Ascending aorta (tissue), 2 donors: ENCODE measurements at regions not wholly inside any gene's neighbourhood (a gene's known extent, or its start where the extent isn't known, plus 50 kb on each side); places are given as distances from the start of the nearest gene placed in this dataset.

Experiments
- DNase-seq, 2 donors: peaks; one replicate each; pipeline ENCODE4 v3.0.0-alpha.2; 2019; ENCODE audit warnings: low spot score in 2 of 2
- H3K27ac ChIP-seq, 2 donors: fragments of 200-600 bp; sonication (generic); one replicate each; pipeline ENCODE4 v1.5.1; 2016 to 2017; ENCODE audit warnings: mild to moderate bottlenecking in 1 of 2
- H3K27me3 ChIP-seq: fragments of 200-600 bp; sonication (generic); one replicate; pipeline ENCODE4 v1.5.1; 2017
- H3K36me3 ChIP-seq, 2 donors: fragments of 200-600 bp; sonication (generic); one replicate each; pipeline ENCODE4 v1.5.1; 2016
- H3K4me1 ChIP-seq, 2 donors: fragments of 200-600 bp; sonication (generic); one replicate each; pipeline ENCODE4 v1.5.1; 2016 to 2017; ENCODE audit warnings: mild to moderate bottlenecking in 1 of 2
- H3K4me3 ChIP-seq, 2 donors: fragments of 200-600 bp; sonication (generic); one replicate each; pipeline ENCODE4 v1.5.1; 2016 to 2017; ENCODE audit warnings: mild to moderate bottlenecking in 1 of 2
- H3K9me3 ChIP-seq, 2 donors: fragments of 200-600 bp; sonication (generic); one replicate each; pipeline ENCODE4 v1.5.1; 2016
- CTCF ChIP-seq, 3 experiments: fragments of 200-600 bp in 2 of 3; fragments of 450-650 bp in 1 of 3; sonication (generic) in 2 of 3; IDR thresholded peaks; one replicate each; pipeline ENCODE4 v1.5.1; 2016 to 2019; ENCODE audit warnings: antibody characterized with exemption in 3 of 3, mild to moderate bottlenecking in 1 of 3, moderate library complexity in 1 of 3
- intact Hi-C: fragments of 100-400 bp; cut with DNase I; formaldehyde crosslinking; loops from one replicate; pipeline ENCODE4 v1.15.1; 2023

GRCh38 chr18:38718365-38718901 is 1152.8 kb upstream of the CELF4 start:
- DNase-seq: no peak
- intact Hi-C loops: no loop called here
- TF ChIP-seq CTCF (IDR thresholded peaks at IDR 0.05): no peak
- Histone ChIP-seq H3K4me1 (no peaks in the 10 kb centered on the region), H3K9me3 (no peaks in the 10 kb centered on the region), H3K4me3 (no peak overlapping the region), H3K27ac (no peak overlapping the region), H3K36me3 (no peaks in the 10 kb centered on the region), H3K27me3 (no peaks in the 10 kb centered on the region)

- Histone ChIP-seq H3K27me3 (no peaks in the 10 kb centered on the region), H3K27ac (no peak overlapping the region), H3K4me1 (no peaks in the 10 kb centered on the region), H3K4me3 (no peak overlapping the region), H3K36me3 (no peaks in the 10 kb centered on the region), H3K9me3 (no peaks in the 10 kb centered on the region)
- intact Hi-C loops: no loop called here
- no peak for TF ChIP-seq CTCF (IDR thresholded peaks at IDR 0.05)
- DNase-seq: no peak
Observed at GRCh38 chr18:38709122-38709521, 1143.5 kb upstream of the CELF4 start.

GRCh38 chr18:38706373-38706772 is 1140.8 kb upstream of the CELF4 start:
- TF ChIP-seq CTCF (IDR thresholded peaks at IDR 0.05): no peak
- intact Hi-C loops: no loop called here
- H3K4me3 ChIP-seq: no peak overlapping the region
- H3K9me3 ChIP-seq: no peaks in the 10 kb centered on the region
- no peaks in the 10 kb centered on the region for H3K27me3 ChIP-seq
- no peak overlapping the region for H3K27ac ChIP-seq
- no peaks in the 10 kb centered on the region for H3K36me3 ChIP-seq
- no peak for DNase-seq
- H3K4me1 ChIP-seq: no peaks in the 10 kb centered on the region

GRCh38 chr18:38698088-38698487 is 1132.5 kb upstream of the CELF4 start:
- Histone ChIP-seq H3K4me1 (no peaks in the 10 kb centered on the region), H3K27ac (no peak overlapping the region), H3K9me3 (no peaks in the 10 kb centered on the region), H3K4me3 (no peak overlapping the region), H3K36me3 (no peaks in the 10 kb centered on the region), H3K27me3 (no peaks in the 10 kb centered on the region)
- no peak for DNase-seq
- intact Hi-C loops: no loop called here
- no peak for TF ChIP-seq CTCF (IDR thresholded peaks at IDR 0.05)

GRCh38 chr18:38695559-38696280 is 1130.1 kb upstream of the CELF4 start:
- no peak overlapping the region for H3K4me3 ChIP-seq
- no peak overlapping the region for H3K27ac ChIP-seq
- no peak for TF ChIP-seq CTCF (IDR thresholded peaks at IDR 0.05)
- no peaks in the 10 kb centered on the region for H3K36me3 ChIP-seq
- H3K9me3 ChIP-seq: no peaks in the 10 kb centered on the region
- no peaks in the 10 kb centered on the region for H3K27me3 ChIP-seq
- intact Hi-C loops: no loop called here
- DNase-seq: no peak
- no peaks in the 10 kb centered on the region for H3K4me1 ChIP-seq
